Lung microvascular endothelial cell (primary cell): ENCODE measurements at regions not wholly inside any gene's neighbourhood (a gene's known extent, or its start where the extent isn't known, plus 50 kb on each side); places are given as distances from the start of the nearest gene placed in this dataset.
A peak's percentile ranks its signal among the peaks of the same experiment; 100 is the strongest.

Experiments
- DNase-seq, 2 donors: peaks; one replicate each; pipeline versions ENCODE4 v3.0.0 to v3.0.0-alpha.2; 2010; ENCODE audit warnings: low read depth in 2 of 2

- DNase-seq = no peak
These were observed 209.6 kb downstream of the CYP26B1 start for GRCh38 chr2:71938108-71938507.

DNA sequence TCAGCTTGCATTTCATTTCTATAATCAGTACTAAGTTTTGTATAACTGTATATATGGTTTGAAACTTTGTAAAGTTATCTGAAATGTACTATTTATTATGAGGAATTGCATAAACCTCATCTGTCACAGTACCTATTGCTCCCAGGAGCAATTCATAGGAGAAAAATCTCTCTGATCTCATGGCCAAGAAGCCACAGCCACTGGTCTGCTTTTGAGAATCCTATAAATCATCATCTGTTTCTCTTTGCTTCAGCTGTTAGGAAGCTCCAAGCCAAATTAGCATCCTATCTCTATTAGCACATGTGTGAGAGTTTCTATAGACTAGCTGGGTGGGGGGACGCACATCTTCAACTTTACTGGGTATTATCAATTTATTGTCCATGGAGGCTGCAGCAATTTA, 210.3 kb downstream of the CYP26B1 start:
- DNase-seq = no peak

DNA sequence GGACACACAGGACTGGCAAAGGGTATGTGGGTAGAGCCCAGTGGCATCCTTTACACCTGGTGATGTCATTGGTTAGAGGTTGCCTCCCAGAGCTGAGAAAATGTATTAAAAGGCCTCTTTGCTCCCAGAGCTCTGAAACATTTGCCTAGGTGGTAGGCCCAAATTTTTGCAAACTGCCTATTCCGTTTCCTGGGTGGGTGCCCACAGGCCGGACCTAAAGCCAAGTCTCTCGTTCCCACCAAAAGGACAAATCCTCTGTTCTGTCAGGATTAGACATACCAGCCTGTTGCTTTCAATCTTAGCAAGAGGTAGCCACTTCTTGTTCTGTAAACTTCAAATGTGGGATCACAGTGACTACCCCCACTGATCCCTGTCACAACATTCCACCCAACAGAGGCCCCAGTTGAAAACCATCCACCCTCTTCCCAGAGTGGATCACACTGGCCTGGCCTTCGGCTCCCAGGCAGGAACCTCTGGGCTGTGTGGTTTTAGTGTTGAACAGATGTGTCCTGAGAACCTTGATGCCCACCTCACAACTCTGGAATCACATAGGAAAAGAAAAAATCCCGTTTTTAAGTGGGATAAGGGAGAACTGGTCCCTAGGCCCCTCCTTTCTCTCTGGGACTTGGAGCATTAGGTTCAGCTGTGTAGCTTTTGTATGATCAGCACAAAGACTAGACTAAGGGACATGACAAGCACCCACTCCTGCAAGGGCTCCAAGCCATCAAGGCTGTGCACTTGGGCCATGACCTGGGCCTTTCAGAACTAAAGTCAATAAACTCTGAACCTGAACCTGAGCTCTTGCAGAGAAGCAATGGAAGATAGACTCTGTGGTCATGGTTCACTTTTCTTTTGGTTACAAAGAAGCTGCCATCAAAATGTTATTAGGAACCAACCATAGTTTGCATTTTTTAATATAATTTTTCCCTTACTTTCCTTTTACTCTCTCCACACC, 211.3 kb downstream of the CYP26B1 start:
- DNase-seq = no peak

DNA sequence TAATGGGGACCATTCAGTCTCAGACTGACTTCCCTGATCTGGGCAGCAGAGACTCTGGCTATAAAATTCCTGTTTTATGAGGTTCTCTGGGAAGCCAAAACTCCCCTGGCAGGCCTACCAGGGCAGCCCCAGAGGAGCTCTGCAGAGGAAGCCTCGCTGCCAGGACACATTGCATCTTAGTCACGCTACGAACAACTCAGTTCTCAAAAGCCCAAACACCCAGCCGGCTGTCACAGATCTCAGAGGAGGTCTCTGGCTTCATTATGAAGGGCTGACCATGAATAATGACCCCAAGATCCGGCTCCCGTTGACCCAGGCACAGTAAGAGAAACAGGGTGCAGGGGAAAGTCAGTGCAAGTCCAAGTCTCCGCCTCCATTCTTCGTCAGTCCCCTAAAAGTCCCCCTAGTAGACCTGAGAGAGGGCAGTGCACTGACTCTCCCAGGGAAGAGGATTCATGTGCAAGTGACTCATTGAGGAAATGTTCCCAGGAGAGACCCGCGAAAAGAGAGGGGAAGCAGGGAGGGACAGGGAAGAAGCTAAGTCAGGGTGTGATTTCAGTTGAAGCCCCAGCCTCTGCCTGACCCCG, 212.3 kb downstream of the CYP26B1 start:
- no peak for DNase-seq

GRCh38 chr2:71934595-71935261, 212.9 kb downstream of the CYP26B1 start:
- no peak for DNase-seq

DNA sequence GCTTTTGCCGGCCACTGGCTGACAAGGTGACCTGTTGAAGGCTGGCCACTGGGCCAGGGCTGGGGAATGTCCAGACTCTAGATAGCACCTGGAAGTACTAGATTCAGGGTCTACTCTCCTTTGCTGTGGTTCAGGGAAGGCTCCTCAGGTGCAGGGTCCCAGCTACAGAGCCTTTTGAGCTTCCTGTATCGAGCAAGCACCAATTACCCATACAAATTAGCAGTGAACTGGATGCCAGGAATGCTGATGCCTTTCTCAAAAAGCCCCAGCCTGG, 213.4 kb downstream of the CYP26B1 start:
- no peak for DNase-seq

DNA sequence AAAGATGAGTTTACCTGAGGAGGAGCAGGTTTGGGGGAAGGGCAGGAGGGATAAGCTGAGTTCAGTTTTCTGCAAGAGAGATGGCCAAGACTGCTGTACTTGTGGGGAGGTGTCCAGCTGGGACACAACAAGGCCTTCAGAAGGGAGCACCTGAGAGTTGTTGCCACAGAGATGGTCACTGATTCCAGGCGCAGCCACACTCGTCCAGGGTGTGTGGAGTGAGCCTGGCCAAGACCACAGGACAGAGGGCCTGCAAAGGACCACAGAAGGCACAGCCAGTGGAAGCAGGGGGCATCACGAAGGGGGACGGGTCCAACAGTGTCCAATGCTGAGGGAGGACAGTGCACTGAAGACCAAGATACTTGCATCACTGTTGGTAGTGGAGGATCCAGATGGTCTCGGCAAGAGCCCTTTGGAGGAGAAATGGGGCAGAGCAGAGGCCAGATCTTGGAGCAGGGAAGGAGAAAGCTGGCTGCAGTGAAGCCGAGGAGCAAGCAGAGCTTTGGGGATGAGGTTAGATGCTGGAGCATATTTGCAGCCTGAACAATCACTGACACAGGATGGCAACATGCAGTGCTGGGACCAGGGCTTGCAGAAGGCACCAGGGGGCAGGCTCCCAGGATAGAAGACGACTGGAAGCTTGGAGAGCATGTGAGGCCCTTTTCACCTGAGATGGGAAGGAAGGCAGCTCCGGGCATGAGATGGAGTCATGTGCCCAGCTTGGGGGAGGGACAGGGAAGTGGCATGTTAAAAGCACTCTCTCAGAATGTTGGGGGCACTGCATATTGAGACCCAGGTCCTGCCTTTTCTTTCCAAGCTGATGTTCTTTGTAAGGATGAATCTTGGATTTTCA, 214.0 kb downstream of the CYP26B1 start:
- peak in 1 of 2 donors; percentile 13 for DNase-seq

DNA sequence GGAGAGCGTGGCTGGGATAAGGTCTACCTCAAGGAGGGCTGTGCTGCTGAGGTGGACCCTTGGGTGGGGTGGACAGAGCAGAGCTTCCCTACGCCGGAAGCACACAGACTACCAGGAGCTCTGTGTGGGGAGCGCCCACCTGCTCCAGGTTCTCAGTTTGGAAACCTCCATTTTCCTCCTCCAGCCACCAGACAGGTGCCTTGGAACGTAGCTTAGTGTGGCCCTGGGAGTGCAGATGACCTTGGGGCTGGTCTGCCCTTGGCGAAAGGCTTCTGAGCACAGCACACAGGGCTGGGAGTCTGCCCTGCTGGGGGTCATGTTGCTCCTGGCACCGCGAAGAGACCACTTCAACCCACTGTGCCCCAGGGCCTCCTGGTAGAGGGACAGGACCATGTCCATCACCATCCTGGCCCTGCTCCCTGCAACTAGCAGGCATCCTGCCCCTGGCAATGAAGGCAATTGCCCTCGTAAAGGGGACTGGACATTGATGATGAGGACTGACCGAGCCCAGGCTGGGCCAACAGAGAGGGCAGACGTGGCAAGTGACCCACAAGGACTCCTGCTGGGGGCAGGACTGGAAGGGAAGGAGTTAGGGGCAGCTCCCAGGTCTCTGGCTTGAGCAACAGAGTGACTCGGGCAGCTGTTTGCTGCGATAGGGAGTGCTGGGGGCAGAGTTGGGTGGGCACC, 214.7 kb downstream of the CYP26B1 start:
- no peak for DNase-seq

DNA sequence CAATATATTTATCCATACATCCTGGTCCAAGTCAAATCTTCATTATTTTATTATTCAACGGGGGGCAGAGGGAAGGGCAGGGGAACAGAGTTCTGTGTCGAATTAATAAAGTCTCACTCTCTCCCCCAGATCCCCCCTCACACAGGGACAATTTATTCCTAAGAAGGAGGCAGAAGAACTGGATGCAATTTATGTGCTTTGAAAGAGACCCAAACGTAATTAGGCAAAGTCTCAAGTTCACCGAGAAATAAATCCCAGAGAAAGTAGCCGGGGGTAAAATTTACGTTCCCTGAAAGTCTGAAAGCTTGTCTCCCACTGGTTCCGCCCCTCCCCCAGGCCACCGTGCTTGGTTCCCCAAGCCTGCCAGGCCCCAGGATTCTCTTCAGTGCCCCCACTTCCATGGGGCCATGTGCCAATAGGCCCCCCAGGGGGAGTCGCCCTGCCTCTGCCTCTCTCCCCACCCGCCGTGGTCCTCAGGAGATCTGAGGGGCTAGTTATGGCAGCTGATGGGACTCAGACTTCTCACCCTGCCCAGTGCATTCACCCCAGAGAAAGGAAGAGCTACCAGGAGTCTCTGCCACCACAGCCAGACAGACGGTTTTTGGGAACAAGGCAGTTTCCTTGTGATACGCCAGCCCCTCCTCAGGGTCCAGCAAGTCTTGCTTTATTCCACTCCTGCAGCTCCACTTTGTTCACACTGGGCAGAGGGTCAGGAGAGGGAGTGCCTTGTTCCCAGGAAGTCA, 215.5 kb downstream of the CYP26B1 start:
- no peak for DNase-seq

DNA sequence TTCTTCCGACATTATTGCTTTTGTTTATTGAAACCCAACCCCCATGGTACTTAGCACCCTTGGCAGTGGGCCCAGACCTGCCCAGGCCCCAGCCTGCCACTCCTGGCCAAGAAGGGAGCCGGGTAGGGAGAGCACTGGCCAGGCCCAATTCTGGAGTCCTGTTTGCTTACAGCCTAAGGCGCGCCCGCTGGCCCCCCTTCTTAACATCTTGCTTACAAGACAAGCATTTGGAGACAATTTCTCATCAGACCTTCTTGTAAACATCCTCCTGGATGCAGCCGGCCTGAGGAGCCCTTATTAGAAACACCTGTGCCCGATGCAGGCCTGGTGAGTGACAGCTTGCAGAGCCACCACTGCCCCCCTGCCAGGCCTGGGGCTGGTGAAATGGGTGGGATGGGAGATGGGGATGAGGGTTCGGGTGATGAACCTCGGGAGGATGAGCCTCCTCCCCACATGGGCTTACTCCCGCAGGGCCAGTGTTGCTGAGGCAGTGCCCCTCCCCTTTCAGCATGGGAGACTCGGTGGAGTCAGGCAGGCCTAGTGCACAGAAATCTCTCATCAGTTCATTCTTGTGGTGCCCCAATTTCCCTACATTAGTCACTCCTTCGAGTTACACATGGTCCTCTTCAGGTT, 217.5 kb downstream of the CYP26B1 start:
- no peak for DNase-seq

DNA sequence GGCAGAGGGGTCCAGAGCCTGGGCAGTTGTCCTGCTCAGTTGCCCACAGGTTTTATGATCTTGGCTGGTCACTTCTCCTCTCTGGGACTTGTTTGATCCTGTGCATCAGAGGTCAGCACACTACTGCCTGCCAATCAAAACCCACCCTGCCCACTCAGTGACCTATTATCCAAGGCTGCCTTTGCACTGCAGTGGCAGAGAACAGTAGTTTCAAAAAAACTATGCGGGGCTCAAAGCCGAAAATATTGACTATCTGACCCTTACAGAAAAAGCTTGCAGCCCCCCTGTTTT, 218.2 kb downstream of the CYP26B1 start:
- DNase-seq = no peak

GRCh38 chr2:71928734-71929481, 218.8 kb downstream of the CYP26B1 start:
- no peak for DNase-seq

- DNase-seq = no peak
These were observed 219.6 kb downstream of the CYP26B1 start for GRCh38 chr2:71927757-71928715.

DNA sequence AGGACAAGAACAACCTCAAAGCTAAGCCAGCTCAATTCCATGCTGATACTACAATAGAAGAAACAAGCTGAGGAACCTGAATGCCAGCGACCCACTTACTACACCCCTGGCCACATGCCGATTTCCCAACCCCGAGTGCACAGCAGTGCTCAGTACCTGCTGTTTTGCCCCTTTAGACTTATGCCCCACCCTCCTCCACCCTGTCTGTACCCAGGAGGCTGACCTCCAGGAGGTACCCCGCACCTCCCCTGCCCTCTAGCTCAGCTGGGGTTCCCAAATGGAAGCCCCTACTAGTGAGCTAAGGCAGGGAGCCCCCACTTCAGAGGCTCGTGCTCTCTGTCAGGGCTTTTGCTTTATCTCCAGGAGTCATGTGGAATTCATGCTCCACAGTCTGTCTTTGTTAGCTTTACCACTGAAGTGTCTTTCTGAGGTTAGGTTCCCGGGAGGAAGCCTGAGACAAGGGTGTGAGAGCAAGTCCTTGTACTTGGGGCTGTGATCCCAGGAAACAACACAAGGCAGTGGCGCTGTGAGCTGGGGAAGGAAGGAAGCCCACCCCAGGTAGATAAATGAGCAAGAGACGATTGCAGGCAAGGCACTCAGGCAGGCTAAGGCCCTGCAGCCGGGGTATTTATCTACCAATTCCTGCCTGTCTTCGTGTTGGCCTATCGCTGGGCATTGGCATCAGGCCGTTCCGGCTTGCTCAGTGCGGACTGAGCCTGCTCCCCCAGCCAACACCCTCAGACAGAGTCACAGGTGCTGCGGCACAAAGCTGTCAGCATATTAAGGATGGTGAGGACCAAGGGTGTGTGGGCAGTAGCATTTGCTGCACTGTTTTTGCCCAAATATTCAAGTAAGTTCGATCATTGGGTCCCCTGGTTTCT, 220.5 kb downstream of the CYP26B1 start:
- DNase-seq = no peak

DNA sequence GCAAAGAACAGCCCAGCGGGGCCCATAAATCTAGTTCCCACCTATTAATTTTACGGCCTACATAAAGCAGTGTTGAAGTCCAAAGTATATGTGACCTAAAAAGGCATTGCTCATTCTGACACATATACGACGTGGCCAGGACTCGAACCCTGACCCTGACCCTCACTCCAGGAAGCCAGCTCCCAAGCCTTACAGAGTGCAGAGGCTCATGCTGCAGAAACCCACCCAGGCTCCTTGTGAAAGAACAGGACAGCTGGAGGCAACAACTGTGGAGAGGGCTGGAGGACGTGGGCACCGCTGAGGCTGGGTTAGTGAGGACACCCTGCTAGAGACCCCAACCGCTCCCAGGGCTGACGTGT, 221.6 kb downstream of the CYP26B1 start:
- DNase-seq = no peak

DNA sequence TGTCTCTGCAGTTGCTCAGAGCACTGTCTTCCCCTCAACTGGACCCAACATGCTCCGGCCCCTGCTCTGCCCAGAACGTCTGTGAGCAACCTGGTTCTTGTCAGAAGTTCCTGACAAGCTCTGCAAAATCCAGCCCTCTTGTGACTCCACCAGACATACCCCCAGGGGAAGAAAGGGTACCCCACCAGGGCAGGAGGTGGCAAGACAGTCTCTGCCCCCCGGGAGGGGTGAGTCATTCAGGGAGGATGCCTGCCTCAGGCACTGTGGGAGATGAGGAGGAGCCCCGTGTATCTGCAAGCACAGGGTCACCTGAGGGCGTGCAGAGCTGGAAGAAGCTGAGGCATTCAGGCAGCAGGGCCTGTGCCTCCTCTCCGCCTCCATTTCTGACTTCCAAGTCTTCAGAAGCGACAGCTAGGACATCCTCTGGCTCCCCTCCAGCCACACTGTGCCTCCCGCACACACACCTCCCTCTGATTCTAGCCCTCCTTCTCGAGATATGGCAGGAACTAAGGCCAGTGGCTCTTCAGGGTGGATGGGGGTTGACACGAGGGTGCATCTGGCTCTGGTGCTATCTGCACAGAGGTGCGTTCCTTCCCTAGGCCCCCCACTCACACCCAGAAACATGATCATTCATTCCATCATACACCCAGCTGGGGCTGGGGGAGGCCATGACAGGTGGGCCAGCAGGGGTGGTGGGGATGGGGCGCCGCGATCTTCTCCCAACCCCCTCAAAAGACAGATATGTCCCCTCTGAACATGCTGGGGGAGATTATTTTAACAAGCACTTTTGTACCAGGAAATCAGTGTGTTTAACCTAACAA, 222.2 kb downstream of the CYP26B1 start:
- no peak for DNase-seq
